Left renal pelvis (tissue), 4 donors: ENCODE measurements at regions not wholly inside any gene's neighbourhood (a gene's known extent, or its start where the extent isn't known, plus 50 kb on each side); places are given as distances from the start of the nearest gene placed in this dataset.
"Not testable (repeated sequence)": the region's sequence is repeated elsewhere in the genome, so short reads cannot be mapped to it uniquely, and the experiment has no call there.

Experiments used
- DNase-seq, 4 donors: peaks; one replicate each; pipeline ENCODE4 v3.0.0-alpha.2; 2013; ENCODE audit warnings: low read depth in 4 of 4, low spot score in 3 of 4

- DNase-seq: no peak
Measured at GRCh38 chr14:47966076-47966810, 290.8 kb upstream of the MDGA2 start.

- no peak for DNase-seq
Measured at GRCh38 chr14:47961634-47962033, 286.2 kb upstream of the MDGA2 start.

GRCh38 chr14:47959740-47960139 is 284.3 kb upstream of the MDGA2 start:
- no peak for DNase-seq

- no peak for DNase-seq
Measured at GRCh38 chr14:47949006-47949405, 273.6 kb upstream of the MDGA2 start.

GRCh38 chr14:47935332-47935731 is 259.9 kb upstream of the MDGA2 start:
- DNase-seq: no peak

- DNase-seq: no peak
Measured at GRCh38 chr14:47929334-47929733, 253.9 kb upstream of the MDGA2 start.

GRCh38 chr14:47921133-47921532 is 245.7 kb upstream of the MDGA2 start:
- no peak for DNase-seq

GRCh38 chr14:47919997-47920396 is 244.6 kb upstream of the MDGA2 start:
- peak in 1 of 4 donors; percentile 2 for DNase-seq

- no peak for DNase-seq
Measured at GRCh38 chr14:47919334-47919846, 244.0 kb upstream of the MDGA2 start.

- peak in 2 of 4 donors; percentile 12 to 25 for DNase-seq
Measured at GRCh38 chr14:47917344-47917954, 242.0 kb upstream of the MDGA2 start.

GRCh38 chr14:47901141-47901540 is 225.7 kb upstream of the MDGA2 start:
- DNase-seq: not testable (repeated sequence)

- no peak for DNase-seq
Measured at GRCh38 chr14:47899685-47900084, 224.3 kb upstream of the MDGA2 start.

GRCh38 chr14:47874350-47874749 is 198.9 kb upstream of the MDGA2 start:
- DNase-seq: no peak

GRCh38 chr14:47872588-47872987 is 197.2 kb upstream of the MDGA2 start:
- DNase-seq: no peak

GRCh38 chr14:47863441-47863840 is 188.0 kb upstream of the MDGA2 start:
- DNase-seq: no peak

GRCh38 chr14:47857646-47858045 is 182.2 kb upstream of the MDGA2 start:
- no peak for DNase-seq

- DNase-seq: no peak
Measured at GRCh38 chr14:47852278-47852677, 176.9 kb upstream of the MDGA2 start.

- no peak for DNase-seq
Measured at GRCh38 chr14:47846008-47846407, 170.6 kb upstream of the MDGA2 start.

- no peak for DNase-seq
Measured at GRCh38 chr14:47843236-47843635, 167.8 kb upstream of the MDGA2 start.

GRCh38 chr14:47833011-47833410 is 157.6 kb upstream of the MDGA2 start:
- peak in 2 of 4 donors; percentile 10 to 35 for DNase-seq

GRCh38 chr14:47826809-47827208 is 151.4 kb upstream of the MDGA2 start:
- DNase-seq: no peak

- DNase-seq: no peak
Measured at GRCh38 chr14:47822326-47822725, 146.9 kb upstream of the MDGA2 start.
